Stimulated activated CD8-positive, alpha-beta memory T cell treated with anti-CD3 and anti-CD28 coated beads, Interleukin-7, amount 100 ng/mL, for 1 hour (primary cell): ENCODE measurements at regions not wholly inside any gene's neighbourhood (a gene's known extent, or its start where the extent isn't known, plus 50 kb on each side); places are given as distances from the start of the nearest gene placed in this dataset.
"Not testable (repeated sequence)": the region's sequence is repeated elsewhere in the genome, so short reads cannot be mapped to it uniquely, and the experiment has no call there.

Source experiments
- DNase-seq, 2 donors: peaks; one replicate each; pipeline ENCODE4 v3.0.0-alpha.2; 2020; ENCODE audit warnings: low read depth in 2 of 2

DNA sequence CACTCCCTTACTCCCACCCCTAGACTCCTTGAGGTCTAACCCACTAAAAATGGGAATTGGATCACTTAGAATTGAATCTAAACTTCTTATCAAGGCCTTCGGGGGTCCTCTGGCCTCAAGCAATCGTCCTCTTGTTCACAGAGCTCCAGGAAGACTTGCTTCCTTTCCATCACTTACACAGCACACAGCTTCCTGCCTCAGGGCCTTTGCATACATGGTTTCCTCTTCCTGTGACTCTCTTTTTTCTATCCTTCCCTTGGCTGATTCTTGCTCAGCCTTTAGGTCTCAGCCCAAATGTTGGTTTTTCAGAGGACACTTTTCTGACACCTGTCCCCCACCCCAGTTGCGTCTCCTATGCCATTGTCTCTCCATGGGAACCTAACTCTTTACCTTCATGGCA lies 50.0 kb upstream of the ALDH1B1 start:
- DNase-seq = no peak

- DNase-seq = no peak
Observed at GRCh38 chr9:38342096-38342495, 50.4 kb upstream of the ALDH1B1 start.

DNA sequence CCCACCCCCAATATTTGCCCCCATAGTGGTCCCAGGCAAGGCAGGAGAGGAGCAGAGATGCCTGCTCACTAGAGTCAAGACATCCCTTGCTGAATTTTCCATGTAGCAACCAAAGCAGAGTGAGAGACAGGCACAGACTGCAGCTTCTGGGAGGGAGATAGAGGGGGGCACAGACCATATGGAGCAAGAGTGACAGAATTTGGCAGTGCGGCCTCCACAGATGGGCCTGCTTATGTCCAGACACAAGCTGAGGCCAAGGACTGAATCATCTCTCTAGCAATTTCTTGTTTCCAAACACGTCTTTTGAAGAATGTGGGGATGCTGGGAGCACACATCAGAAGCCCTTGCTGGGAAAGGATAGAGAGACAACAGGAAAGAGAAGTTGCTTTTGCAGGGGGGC lies 53.0 kb upstream of the ALDH1B1 start:
- DNase-seq = no peak

DNA sequence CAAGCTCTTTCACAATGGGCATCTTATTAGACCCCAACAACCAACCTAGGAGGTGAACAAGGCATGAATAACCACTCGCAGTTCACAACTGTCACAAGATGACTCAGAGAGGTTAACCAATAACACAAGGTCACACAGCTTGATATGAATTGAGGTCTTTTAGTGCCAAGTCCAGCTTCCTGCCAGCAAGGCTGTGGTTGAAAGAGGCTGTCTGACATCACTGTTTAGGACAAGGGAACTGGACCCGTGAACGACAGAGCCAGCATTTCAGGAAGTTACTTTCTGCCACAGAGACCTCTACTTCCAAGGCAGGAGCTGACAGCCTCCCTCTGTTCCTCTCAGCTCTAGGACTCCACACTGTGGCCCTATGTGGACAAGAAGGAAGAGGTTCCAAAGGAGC lies 53.4 kb upstream of the ALDH1B1 start:
- no peak for DNase-seq

DNA sequence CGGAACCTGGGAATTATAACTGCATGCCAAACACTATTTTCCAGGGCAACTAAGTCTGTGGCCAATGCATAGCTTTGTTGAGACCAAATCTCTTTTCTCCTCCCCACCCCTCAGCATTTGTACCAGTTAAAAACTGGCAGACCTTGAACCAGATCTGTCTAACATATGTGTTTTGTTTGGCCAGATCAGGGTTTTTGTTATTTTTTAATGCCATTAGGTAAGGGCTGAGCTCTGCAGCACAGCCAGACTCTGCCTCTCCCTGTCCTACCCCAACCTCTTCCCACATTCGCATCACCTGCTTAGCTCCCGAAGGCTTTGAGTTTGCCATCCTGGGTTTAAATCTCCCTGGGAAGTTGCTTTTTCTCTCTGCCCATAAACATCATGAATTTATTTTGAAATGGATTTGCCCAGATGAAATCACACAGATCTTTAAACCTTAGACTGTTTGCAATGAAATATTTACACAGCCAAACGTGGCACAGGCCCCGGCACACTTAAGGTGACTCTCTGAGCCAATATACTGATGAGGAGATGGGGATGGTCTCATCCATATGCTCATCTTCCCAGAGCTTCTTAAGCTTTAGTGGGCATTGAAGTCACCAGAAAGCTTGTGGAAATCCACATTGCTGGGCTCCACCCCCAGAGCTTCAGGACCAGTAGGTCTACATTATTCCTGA lies 54.0 kb upstream of the ALDH1B1 start:
- no peak for DNase-seq

- no peak for DNase-seq
Observed at GRCh38 chr9:38337706-38338264, 54.7 kb upstream of the ALDH1B1 start.

- DNase-seq = no peak
Observed at GRCh38 chr9:38337181-38337580, 55.3 kb upstream of the ALDH1B1 start.

GRCh38 chr9:38336341-38336740 lies 56.2 kb upstream of the ALDH1B1 start:
- DNase-seq = no peak

DNA sequence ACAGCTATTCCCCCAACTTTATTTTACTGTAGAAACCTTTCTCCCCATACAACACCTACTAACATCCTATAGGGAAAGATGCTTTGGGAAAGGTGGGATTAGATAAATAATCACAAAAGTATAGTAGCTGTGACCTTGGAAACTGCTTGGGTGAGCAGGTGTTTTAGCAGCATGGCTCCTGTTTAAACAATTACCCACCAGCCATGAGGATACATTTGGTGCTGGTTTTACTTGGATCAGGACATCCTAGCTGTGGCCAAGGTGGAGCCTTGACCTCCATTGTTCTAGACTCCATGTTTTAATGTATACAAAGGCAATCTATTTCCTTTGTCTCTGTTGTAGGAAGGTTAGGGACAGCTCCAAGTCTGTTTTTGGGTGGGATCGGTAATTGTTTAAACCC lies 56.8 kb upstream of the ALDH1B1 start:
- DNase-seq = no peak

DNA sequence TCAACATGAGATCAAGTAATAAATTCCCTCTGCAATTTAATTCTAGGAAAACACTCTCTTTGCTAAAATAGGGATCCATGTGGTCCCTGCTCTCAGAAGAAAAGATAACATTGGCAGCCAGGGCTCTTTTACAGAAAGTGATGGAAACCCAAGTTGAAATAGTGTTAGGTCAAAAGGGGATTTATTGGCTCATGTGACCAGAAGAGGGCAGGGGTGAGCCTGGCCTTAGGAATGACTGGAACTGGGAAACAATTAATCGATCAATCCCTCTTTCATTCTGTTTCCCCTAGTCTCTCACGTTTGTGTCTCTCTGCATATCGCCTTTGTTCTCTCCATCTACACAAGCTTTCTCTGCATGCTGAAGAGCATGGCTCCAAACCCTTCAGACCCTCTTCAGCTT lies 58.3 kb upstream of the ALDH1B1 start:
- DNase-seq = no peak

- DNase-seq = no peak
Observed at GRCh38 chr9:38333047-38333446, 59.5 kb upstream of the ALDH1B1 start.

GRCh38 chr9:38332625-38333024 lies 59.9 kb upstream of the ALDH1B1 start:
- no peak for DNase-seq

DNA sequence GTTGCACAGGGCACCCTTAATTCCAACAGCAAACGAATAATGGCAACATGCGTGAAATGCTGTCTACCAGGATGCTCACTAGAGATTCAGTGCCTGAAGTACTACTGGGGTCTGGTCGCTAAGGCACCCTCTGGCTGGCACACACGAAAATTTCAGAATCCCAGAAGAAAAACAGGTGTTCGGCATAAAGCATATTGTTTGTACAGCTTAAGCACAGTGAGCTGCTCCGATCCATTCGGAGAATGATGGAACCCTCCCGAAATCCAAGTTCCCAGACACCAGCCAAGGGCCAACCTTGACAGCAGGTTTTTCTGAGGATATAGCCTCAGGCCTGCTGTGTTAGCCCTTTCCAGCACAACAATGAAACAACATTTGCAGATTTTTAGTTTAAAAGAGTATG lies 61.4 kb upstream of the ALDH1B1 start:
- DNase-seq = no peak

GRCh38 chr9:38329968-38330367 lies 62.5 kb upstream of the ALDH1B1 start:
- no peak for DNase-seq

GRCh38 chr9:38328765-38329164 lies 63.7 kb upstream of the ALDH1B1 start:
- DNase-seq = no peak

- DNase-seq = no peak
Observed at GRCh38 chr9:38326122-38326521, 66.4 kb upstream of the ALDH1B1 start.

DNA sequence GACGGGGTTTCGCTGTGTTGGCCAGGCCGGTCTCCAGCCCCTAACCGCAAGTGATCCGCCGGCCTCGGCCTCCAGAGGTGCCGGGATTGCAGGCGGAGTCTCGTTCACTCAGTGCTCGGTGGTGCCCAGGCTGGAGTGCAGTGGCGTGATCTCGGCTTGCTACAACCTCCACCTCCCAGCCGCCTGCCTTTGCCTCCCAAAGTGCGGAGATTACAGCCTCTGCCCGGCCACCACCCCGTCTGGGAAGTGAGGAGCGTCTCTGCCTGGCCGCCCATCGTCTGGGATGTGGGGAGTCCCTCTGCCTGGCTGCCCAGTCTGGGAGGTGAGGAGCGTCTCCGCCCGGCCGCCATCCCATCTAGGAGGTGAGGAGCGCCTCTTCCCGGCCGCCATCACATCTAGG lies 68.3 kb upstream of the ALDH1B1 start:
- DNase-seq = not testable (repeated sequence)

- no peak for DNase-seq
Observed at GRCh38 chr9:38322937-38323336, 69.6 kb upstream of the ALDH1B1 start.

DNA sequence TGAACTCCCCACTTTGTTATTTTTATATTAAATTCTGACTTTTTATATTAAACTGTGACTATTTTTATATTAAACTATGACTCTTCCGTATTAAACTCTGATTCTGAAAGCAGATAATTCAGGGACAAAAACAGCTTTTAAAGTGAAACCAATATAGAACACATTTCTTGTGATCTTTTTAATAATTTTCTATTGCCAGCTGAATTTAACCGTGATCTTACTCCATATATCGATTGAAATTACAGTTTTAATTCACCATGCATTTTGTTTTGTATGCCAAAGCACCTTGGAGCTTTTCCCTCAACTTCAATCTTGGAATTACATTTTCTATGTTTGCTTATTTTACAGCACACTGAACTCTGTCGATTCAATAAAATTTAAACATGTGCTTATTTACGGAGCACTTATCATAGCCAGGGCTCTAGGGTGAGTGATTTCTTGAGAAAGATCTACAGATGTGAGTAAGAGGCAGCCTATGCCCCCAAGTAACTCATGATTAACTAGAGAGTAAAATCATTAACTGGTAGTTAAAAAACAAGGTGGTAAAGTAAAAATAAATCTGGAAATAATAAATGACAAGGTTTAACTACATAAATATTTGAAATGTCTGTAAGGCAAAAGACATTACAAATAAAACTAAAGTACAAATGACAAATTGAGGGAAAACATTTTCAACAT lies 72.9 kb upstream of the ALDH1B1 start:
- DNase-seq = no peak

GRCh38 chr9:38318759-38319495 lies 73.6 kb upstream of the ALDH1B1 start:
- DNase-seq = no peak

DNA sequence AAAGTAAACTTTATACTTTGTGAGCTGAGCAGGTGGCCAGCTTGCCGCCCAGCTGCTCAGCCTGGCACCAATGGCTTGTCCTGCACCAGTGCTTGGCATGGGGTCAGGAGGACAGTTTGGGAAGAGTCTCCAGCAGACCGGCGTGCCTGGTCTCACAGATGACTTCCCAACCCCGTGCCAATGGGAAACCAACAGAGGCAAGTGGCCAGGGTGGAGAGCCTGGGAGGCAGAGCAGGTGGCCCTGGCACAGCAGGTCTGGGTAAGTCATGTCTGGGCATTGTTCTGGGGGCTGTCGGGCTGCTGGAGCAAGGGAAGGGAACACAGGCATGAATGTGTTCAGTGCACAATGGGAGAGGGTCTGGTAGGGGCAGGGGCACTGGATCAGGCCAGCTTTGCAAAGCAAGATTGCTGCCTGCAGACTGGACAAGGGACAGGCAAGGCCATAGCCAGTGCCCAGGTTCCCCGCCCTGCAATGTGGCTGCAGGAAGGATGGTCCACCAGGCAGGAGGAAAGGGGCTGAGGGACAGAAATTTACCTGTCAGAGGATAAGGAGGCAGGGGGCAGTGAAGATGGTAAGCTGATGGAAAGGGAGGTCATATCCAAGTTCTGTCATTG lies 76.2 kb upstream of the ALDH1B1 start:
- no peak for DNase-seq

GRCh38 chr9:38315085-38315595 lies 77.4 kb upstream of the ALDH1B1 start:
- DNase-seq = no peak
